K562 (cell line): ENCODE measurements at regions not wholly inside any gene's neighbourhood (a gene's known extent, or its start where the extent isn't known, plus 50 kb on each side); places are given as distances from the start of the nearest gene placed in this dataset.

ENCODE experiments used
- ASH1L ChIP-seq: fragments of 450-650 bp; IDR thresholded peaks from 2 replicates; pipeline ENCODE4 v1.6.1; 2018; ENCODE audit warnings: borderline replicate concordance, mild to moderate bottlenecking, low read depth; ENCODE audit not compliant: partially characterized antibody
- BACH1 ChIP-seq: fragments of 200-800 bp; sonication (Bioruptor generic); IDR thresholded peaks from 2 replicates; pipeline ENCODE4 v1.6.1; 2016; ENCODE audit warnings: missing genetic modification characterization, missing compliant biosample characterization
- BRD4 ChIP-seq: fragments of 200-600 bp; sonication (generic); IDR thresholded peaks from 2 replicates; pipeline ENCODE4 v1.6.1; 2017; ENCODE audit warnings: inconsistent platforms
- FOXM1 ChIP-seq, 2 experiments: fragments of 450-650 bp in 1 of 2; sonication (generic) in 1 of 2; formaldehyde crosslinking in 1 of 2; IDR thresholded peaks; 2 replicates each; pipeline versions ENCODE4 v1.6.1 to v1.9.0; 2017 to 2022; ENCODE audit warnings: low read depth in 2 of 2, mild to moderate bottlenecking in 2 of 2, missing genetic modification reagents in 1 of 2, moderate library complexity in 1 of 2
- GTF2E2 ChIP-seq: fragments of 200-800 bp; sonication (Bioruptor generic); IDR thresholded peaks from 2 replicates; pipeline ENCODE4 v1.6.1; 2016; ENCODE audit warnings: missing genetic modification characterization, missing compliant biosample characterization
- HMBOX1 ChIP-seq: sonication (generic); IDR thresholded peaks from 2 replicates; pipeline ENCODE4 v1.6.1; 2016
- IRF1 ChIP-seq: sonication (generic); formaldehyde crosslinking; IDR thresholded peaks from 2 replicates; pipeline ENCODE4 v1.8.0; 2022; ENCODE audit warnings: missing genetic modification reagents, mild to moderate bottlenecking, borderline replicate concordance
- MEIS2 ChIP-seq: fragments of 450-650 bp; IDR thresholded peaks from 2 replicates; pipeline ENCODE4 v1.6.1; 2014; ENCODE audit warnings: mild to moderate bottlenecking; ENCODE audit not compliant: partially characterized antibody
- NFRKB ChIP-seq: fragments of 450-650 bp; IDR thresholded peaks from 2 replicates; pipeline ENCODE4 v1.6.1; 2016; ENCODE audit warnings: low read depth
- NR2C2 ChIP-seq, 2 experiments: fragments of 200-800 bp in 1 of 2; sonication (Bioruptor generic) in 1 of 2; sonication (generic) in 1 of 2; formaldehyde crosslinking in 1 of 2; IDR thresholded peaks; 2 replicates each; pipeline versions ENCODE4 v1.6.1 to v1.8.0; 2016 to 2022; ENCODE audit warnings: mild to moderate bottlenecking in 1 of 2, missing compliant biosample characterization in 1 of 2, missing genetic modification characterization in 1 of 2, missing genetic modification reagents in 1 of 2
- RNF2 ChIP-seq: sonication (generic); IDR thresholded peaks from 2 replicates; pipeline ENCODE4 v1.6.1; 2016
- SMARCA5 ChIP-seq: fragments of 450-650 bp; IDR thresholded peaks from 2 replicates; pipeline ENCODE4 v1.6.1; 2016
- TRIM24 ChIP-seq, 2 experiments: fragments of 450-650 bp; IDR thresholded peaks; 2 replicates each; pipeline ENCODE4 v1.6.1; 2016
- ZNF583 ChIP-seq: fragments of 250-450 bp; sonication (Bioruptor Pico); IDR thresholded peaks from 2 replicates; pipeline ENCODE4 v1.4.0; 2020
- TF ChIP-seq, protein P1 (sequence below): fragments of 250-450 bp; sonication (Bioruptor Pico); IDR thresholded peaks from 2 replicates; pipeline ENCODE4 v1.8.0; 2022; ENCODE audit warnings: inconsistent platforms
- TF ChIP-seq, protein P2 (sequence below): fragments of 450-650 bp; IDR thresholded peaks from 2 replicates; pipeline ENCODE4 v1.7.1; 2018; ENCODE audit warnings: mild to moderate bottlenecking, low read depth; ENCODE audit not compliant: partially characterized antibody
- TF ChIP-seq, protein P3 (sequence below), 2 experiments: fragments of 450-650 bp in 1 of 2; IDR thresholded peaks; 2 replicates each; pipeline ENCODE4 v1.6.1; 2011 to 2017; ENCODE audit warnings: low read depth in 2 of 2, antibody characterized with exemption in 1 of 2, borderline replicate concordance in 1 of 2, low read length in 1 of 2, mild to moderate bottlenecking in 1 of 2, mixed read lengths in 1 of 2; ENCODE audit not compliant: control insufficient read depth in 1 of 2

DNA sequence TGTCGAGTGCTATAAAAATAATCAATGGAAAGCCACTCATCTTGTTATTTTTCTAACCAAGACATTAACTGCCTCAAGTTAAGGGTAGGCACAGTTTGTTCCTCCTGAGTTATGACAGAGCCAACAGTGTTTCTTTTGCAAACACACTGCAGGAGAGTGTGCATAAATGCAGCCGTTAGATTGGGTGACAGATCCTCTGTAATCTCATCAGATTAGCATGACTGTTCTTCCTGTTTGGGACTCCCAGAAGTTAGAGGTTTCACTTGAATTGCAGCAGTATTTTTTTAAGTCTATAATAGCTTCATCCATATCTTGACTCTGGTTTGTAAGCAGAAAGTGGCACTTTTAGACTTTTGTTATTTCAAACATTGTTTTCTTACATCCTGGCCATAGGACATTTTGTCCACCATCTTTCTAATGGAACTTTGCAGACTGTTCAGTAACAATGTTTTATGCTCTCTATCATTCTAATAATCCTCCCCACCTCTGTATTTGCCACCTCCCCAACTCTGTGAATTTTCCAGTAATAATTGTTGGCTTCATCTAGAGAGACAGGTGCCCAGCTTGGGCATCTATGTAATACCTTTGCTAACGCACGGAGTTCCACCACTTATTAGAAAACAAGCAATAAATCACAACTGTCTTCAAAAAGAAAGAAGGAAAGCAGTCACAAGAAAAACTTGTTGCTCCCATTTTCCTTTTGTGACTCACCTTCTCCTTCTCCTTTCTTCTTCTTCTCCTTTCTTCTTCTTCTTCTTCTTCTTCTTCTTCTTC lies 560.0 kb downstream of the ADCYAP1 start (continued):
- peak; percentile 65 for TF ChIP-seq BACH1 (tag)
- TF ChIP-seq RNF2 = peak; percentile 91; the same call in 1 of the 2 replicates
- TF ChIP-seq GTF2E2 (tag) = peak; percentile 53; the same call in 1 of the 2 replicates
- no peak for TF ChIP-seq IRF1
- TF ChIP-seq, protein P1, sequence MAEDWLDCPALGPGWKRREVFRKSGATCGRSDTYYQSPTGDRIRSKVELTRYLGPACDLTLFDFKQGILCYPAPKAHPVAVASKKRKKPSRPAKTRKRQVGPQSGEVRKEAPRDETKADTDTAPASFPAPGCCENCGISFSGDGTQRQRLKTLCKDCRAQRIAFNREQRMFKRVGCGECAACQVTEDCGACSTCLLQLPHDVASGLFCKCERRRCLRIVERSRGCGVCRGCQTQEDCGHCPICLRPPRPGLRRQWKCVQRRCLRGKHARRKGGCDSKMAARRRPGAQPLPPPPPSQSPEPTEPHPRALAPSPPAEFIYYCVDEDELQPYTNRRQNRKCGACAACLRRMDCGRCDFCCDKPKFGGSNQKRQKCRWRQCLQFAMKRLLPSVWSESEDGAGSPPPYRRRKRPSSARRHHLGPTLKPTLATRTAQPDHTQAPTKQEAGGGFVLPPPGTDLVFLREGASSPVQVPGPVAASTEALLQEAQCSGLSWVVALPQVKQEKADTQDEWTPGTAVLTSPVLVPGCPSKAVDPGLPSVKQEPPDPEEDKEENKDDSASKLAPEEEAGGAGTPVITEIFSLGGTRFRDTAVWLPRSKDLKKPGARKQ (CRISPR knock-in tag) = no peak
- peak; percentile 69; the same call in 1 of the 2 replicates for TF ChIP-seq BRD4
- peak; percentile 64; the same call in 1 of the 2 replicates for TF ChIP-seq FOXM1 (IDR thresholded peaks at IDR 0.05; ENCODE audit: low read depth)
- TF ChIP-seq FOXM1 (CRISPR knock-in tag; IDR thresholded peaks at IDR 0.05; ENCODE audit: low read depth) = no peak
- peak; percentile 57; the same call in 1 of the 2 replicates for TF ChIP-seq NFRKB
- peak in 1 of 2 experiments; percentile 67; a peak in 1 of 4 replicates for TF ChIP-seq TRIM24 (IDR thresholded peaks at IDR 0.05)
- no peak for TF ChIP-seq NR2C2 (CRISPR knock-in tag; IDR thresholded peaks at IDR 0.05)
- peak; percentile 4; the same call in 1 of the 2 replicates for TF ChIP-seq NR2C2 (tag; IDR thresholded peaks at IDR 0.05)
- TF ChIP-seq SMARCA5 = no peak
- no peak for TF ChIP-seq ZNF583 (CRISPR knock-in tag)
- TF ChIP-seq, protein P2, sequence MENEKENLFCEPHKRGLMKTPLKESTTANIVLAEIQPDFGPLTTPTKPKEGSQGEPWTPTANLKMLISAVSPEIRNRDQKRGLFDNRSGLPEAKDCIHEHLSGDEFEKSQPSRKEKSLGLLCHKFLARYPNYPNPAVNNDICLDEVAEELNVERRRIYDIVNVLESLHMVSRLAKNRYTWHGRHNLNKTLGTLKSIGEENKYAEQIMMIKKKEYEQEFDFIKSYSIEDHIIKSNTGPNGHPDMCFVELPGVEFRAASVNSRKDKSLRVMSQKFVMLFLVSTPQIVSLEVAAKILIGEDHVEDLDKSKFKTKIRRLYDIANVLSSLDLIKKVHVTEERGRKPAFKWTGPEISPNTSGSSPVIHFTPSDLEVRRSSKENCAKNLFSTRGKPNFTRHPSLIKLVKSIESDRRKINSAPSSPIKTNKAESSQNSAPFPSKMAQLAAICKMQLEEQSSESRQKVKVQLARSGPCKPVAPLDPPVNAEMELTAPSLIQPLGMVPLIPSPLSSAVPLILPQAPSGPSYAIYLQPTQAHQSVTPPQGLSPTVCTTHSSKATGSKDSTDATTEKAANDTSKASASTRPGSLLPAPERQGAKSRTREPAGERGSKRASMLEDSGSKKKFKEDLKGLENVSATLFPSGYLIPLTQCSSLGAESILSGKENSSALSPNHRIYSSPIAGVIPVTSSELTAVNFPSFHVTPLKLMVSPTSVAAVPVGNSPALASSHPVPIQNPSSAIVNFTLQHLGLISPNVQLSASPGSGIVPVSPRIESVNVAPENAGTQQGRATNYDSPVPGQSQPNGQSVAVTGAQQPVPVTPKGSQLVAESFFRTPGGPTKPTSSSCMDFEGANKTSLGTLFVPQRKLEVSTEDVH = no peak
- TF ChIP-seq ASH1L = no peak
- TF ChIP-seq, protein P3, sequence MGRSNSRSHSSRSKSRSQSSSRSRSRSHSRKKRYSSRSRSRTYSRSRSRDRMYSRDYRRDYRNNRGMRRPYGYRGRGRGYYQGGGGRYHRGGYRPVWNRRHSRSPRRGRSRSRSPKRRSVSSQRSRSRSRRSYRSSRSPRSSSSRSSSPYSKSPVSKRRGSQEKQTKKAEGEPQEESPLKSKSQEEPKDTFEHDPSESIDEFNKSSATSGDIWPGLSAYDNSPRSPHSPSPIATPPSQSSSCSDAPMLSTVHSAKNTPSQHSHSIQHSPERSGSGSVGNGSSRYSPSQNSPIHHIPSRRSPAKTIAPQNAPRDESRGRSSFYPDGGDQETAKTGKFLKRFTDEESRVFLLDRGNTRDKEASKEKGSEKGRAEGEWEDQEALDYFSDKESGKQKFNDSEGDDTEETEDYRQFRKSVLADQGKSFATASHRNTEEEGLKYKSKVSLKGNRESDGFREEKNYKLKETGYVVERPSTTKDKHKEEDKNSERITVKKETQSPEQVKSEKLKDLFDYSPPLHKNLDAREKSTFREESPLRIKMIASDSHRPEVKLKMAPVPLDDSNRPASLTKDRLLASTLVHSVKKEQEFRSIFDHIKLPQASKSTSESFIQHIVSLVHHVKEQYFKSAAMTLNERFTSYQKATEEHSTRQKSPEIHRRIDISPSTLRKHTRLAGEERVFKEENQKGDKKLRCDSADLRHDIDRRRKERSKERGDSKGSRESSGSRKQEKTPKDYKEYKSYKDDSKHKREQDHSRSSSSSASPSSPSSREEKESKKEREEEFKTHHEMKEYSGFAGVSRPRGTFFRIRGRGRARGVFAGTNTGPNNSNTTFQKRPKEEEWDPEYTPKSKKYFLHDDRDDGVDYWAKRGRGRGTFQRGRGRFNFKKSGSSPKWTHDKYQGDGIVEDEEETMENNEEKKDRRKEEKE (IDR thresholded peaks at IDR 0.05; ENCODE audit: borderline replicate concordance in 1 of 2, control insufficient read depth in 1 of 2, low read depth in 2 of 2, low read length in 1 of 2) = no peak
- TF ChIP-seq MEIS2 = peak; percentile 81
- TF ChIP-seq HMBOX1 = peak; percentile 82
